ENCODE measurements at regions not wholly inside any gene's neighbourhood (a gene's known extent, or its start where the extent isn't known, plus 50 kb on each side); places are given as distances from the start of the nearest gene placed in this dataset.

DNA sequence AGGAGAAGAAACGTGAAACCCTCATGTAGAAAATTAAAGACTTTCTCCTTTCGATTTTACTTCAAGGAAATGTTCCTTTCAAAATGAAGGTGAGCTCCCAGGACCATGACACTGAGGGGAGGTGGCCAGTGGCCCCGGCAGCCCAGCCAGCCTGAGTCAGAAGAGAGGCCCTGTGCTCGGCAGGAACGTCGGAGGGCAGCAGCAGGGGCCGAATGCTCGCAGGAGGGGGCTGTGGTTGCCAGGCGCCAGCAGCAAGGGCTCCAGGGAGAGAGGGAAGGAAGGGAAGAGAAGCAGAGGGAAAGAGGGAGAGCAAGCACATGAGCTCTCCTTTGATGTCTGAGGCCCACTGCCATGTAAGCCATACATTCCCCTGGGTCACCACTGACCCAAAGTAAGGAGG is 73.3 kb upstream of the ACKR3 start:
- TF ChIP-seq, protein P1, sequence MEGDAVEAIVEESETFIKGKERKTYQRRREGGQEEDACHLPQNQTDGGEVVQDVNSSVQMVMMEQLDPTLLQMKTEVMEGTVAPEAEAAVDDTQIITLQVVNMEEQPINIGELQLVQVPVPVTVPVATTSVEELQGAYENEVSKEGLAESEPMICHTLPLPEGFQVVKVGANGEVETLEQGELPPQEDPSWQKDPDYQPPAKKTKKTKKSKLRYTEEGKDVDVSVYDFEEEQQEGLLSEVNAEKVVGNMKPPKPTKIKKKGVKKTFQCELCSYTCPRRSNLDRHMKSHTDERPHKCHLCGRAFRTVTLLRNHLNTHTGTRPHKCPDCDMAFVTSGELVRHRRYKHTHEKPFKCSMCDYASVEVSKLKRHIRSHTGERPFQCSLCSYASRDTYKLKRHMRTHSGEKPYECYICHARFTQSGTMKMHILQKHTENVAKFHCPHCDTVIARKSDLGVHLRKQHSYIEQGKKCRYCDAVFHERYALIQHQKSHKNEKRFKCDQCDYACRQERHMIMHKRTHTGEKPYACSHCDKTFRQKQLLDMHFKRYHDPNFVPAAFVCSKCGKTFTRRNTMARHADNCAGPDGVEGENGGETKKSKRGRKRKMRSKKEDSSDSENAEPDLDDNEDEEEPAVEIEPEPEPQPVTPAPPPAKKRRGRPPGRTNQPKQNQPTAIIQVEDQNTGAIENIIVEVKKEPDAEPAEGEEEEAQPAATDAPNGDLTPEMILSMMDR (conservative IDR thresholded peaks at IDR 0.05; ENCODE audit: low read length), result no peak
- no peak for TF ChIP-seq EZH2phosphoT487 (IDR thresholded peaks at IDR 0.05; ENCODE audit: borderline replicate concordance, low read depth, low read length)
- CTCF ChIA-PET (ENCODE audit: unreplicated experiment), result no interaction called here
- H3K36me3 ChIP-seq (ENCODE audit: insufficient read depth, low read length), result no peaks in the 10 kb centered on the region
- BruUV-seq (replicated peaks), result no TSS peak
- no peak overlapping the region for H3K27ac ChIP-seq (ENCODE audit: low read depth, low read length, poor library complexity, severe bottlenecking)
- intact Hi-C loops (cut with micrococcal nuclease; ENCODE audit: unreplicated experiment), result no loop called here
- no peaks in the 10 kb centered on the region for H3K9me2 ChIP-seq (ENCODE audit: insufficient read depth, low read length)
- no peak overlapping the region for H2AFZ ChIP-seq (ENCODE audit: low read length)
- no peak for DNase-seq (ENCODE audit: low spot score)
- no peaks in the 10 kb centered on the region for H3K79me2 ChIP-seq (ENCODE audit: insufficient read depth, low read depth, low read length)
- H3K9me3 ChIP-seq (ENCODE audit: low read length), result no peaks in the 10 kb centered on the region
- no peak overlapping the region for H3K4me2 ChIP-seq (ENCODE audit: low read length)
- H3K4me3 ChIP-seq (ENCODE audit: low read depth, low read length, poor library complexity, severe bottlenecking), result no peak overlapping the region
- H3K4me1 ChIP-seq (ENCODE audit: insufficient read depth, low read length, poor library complexity, severe bottlenecking), result no peaks in the 10 kb centered on the region
- POLR2A ChIA-PET, result no interaction called here
- H4K20me1 ChIP-seq (ENCODE audit: insufficient read depth, low read length), result no peaks in the 10 kb centered on the region

DNA sequence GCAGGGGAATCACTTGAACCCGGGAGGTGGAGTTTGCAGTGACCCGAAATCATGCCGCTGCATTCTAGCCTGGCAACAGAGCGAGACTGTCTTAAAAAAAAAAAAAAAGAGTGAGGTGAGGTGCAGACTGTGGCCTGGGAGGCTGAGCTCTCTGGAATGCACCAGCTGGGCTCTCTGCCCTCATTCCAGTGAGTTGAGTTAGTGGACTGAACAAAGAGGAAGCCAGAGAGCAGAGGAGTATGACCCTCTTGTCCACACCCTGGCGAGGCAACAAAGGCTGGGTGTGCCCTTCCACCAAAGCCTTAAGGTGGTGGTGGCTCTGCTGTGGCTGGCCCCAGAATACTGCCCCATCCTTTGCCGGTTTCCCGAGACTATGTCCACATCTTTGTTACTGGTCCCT is 71.3 kb upstream of the ACKR3 start:
- CTCF ChIA-PET (ENCODE audit: unreplicated experiment), result no interaction called here
- Histone ChIP-seq H3K79me2 (ENCODE audit: insufficient read depth, low read depth, low read length) (no peaks in the 10 kb centered on the region), H3K9me3 (ENCODE audit: low read length) (no peaks in the 10 kb centered on the region), H3K4me1 (ENCODE audit: insufficient read depth, low read length, poor library complexity, severe bottlenecking) (no peaks in the 10 kb centered on the region), H3K36me3 (ENCODE audit: insufficient read depth, low read length) (no peaks in the 10 kb centered on the region), H3K27ac (ENCODE audit: low read depth, low read length, poor library complexity, severe bottlenecking) (no peak overlapping the region), H3K4me3 (ENCODE audit: low read depth, low read length, poor library complexity, severe bottlenecking) (no peak overlapping the region), H4K20me1 (ENCODE audit: insufficient read depth, low read length) (no peaks in the 10 kb centered on the region), H2AFZ (ENCODE audit: low read length) (no peak overlapping the region), H3K9me2 (ENCODE audit: insufficient read depth, low read length) (no peaks in the 10 kb centered on the region), H3K4me2 (ENCODE audit: low read length) (no peak overlapping the region)
- DNase-seq (ENCODE audit: low spot score), result no peak
- TF ChIP-seq EZH2phosphoT487 (IDR thresholded peaks at IDR 0.05; ENCODE audit: borderline replicate concordance, low read depth, low read length), result no peak
- TF ChIP-seq, protein P1 (conservative IDR thresholded peaks at IDR 0.05; ENCODE audit: low read length), result no peak
- POLR2A ChIA-PET, result no interaction called here
- no TSS peak for BruUV-seq (replicated peaks)
- intact Hi-C loops (cut with micrococcal nuclease; ENCODE audit: unreplicated experiment), result no loop called here

- intact Hi-C loops (cut with micrococcal nuclease; ENCODE audit: unreplicated experiment), result no loop called here
These were observed 69.7 kb upstream of the ACKR3 start for GRCh38 chr2:236499691-236500578.

More at GRCh38 chr2:236499691-236500578, 69.7 kb upstream of the ACKR3 start:
- no peak for DNase-seq (ENCODE audit: low spot score)
- no TSS peak for BruUV-seq (replicated peaks)
- Histone ChIP-seq H3K4me1 (ENCODE audit: insufficient read depth, low read length, poor library complexity, severe bottlenecking) (no peaks in the 10 kb centered on the region), H3K27ac (ENCODE audit: low read depth, low read length, poor library complexity, severe bottlenecking) (no peak overlapping the region), H3K4me3 (ENCODE audit: low read depth, low read length, poor library complexity, severe bottlenecking) (no peak overlapping the region), H3K9me2 (ENCODE audit: insufficient read depth, low read length) (no peaks in the 10 kb centered on the region), H3K9me3 (ENCODE audit: low read length) (no peaks in the 10 kb centered on the region), H3K4me2 (ENCODE audit: low read length) (no peak overlapping the region), H3K36me3 (ENCODE audit: insufficient read depth, low read length) (no peaks in the 10 kb centered on the region), H3K79me2 (ENCODE audit: insufficient read depth, low read depth, low read length) (no peaks in the 10 kb centered on the region), H4K20me1 (ENCODE audit: insufficient read depth, low read length) (no peaks in the 10 kb centered on the region), H2AFZ (ENCODE audit: low read length) (no peak overlapping the region)
- ChIA-PET POLR2A (no interaction called here), CTCF (ENCODE audit: unreplicated experiment) (no interaction called here)
- TF ChIP-seq, protein P1 (conservative IDR thresholded peaks at IDR 0.05; ENCODE audit: low read length), result no peak
- no peak for TF ChIP-seq EZH2phosphoT487 (IDR thresholded peaks at IDR 0.05; ENCODE audit: borderline replicate concordance, low read depth, low read length)

Data from OCI-LY7 (cell line).